ENCODE measurements at regions not wholly inside any gene's neighbourhood (a gene's known extent, or its start where the extent isn't known, plus 50 kb on each side); places are given as distances from the start of the nearest gene placed in this dataset.

DNA sequence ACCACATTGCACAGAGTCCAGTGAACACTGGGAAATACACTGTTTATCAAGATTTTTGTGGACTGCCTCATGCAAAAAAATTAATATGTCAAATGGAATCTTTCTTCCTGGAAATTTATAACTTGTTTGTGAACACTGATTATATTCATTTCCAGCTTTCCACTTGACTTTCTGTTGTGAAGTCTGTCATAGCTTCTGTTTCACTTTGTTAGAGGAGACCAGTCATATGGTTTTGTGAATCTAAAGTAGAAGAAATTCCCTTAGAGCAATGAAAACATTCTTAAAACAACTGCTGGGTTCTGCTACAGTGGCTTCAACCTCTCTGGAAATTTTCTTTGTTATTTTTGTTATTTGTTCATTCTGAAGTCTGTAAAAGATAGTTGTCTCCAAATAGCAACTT is 349.5 kb upstream of the NFE2L3 start:
- TF ChIP-seq, protein P1, sequence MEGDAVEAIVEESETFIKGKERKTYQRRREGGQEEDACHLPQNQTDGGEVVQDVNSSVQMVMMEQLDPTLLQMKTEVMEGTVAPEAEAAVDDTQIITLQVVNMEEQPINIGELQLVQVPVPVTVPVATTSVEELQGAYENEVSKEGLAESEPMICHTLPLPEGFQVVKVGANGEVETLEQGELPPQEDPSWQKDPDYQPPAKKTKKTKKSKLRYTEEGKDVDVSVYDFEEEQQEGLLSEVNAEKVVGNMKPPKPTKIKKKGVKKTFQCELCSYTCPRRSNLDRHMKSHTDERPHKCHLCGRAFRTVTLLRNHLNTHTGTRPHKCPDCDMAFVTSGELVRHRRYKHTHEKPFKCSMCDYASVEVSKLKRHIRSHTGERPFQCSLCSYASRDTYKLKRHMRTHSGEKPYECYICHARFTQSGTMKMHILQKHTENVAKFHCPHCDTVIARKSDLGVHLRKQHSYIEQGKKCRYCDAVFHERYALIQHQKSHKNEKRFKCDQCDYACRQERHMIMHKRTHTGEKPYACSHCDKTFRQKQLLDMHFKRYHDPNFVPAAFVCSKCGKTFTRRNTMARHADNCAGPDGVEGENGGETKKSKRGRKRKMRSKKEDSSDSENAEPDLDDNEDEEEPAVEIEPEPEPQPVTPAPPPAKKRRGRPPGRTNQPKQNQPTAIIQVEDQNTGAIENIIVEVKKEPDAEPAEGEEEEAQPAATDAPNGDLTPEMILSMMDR (IDR thresholded peaks at IDR 0.05; ENCODE audit: low read length, missing control alignments), result no peak
- H3K4me3 ChIP-seq (replicated peaks; ENCODE audit: low read depth, low read length), result no peak overlapping the region
- DNase-seq (ENCODE audit: low read depth), result no peak

DNA sequence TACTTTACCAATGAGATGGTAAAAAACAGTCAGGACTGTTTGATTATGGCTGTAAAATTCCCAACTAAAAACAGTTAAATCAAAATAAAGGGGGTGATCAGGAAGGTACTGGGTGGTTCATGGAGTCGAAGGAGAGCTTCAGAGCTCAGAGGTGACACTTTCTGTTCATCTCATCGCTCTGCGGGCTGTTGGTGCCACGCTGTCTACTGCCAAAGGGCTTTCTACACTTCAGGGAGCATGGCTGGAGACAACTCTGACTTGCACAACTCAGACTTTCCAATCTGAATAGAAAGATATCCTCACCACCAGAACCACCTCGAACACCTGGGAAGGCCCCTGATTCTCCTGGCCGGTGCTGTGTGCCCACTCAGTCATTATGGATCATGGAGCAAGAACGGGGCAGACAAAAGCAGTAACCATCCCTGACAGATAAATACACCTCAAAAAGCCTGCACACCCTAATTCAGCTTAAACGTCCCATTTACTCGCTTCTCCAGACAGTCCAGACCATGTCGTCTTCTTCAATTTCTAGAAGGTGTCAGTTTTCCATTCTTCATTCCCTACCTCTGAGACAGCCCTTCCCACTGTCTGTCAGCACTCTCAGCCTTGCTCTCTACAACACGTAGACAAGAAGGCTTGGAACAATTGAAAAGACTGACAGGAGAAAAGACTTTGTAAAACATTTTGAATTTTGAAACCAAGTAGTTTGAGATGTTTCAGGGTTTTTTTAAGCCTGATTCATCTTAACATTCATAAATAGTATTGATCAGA is 348.7 kb upstream of the NFE2L3 start:
- no peak overlapping the region for H3K4me3 ChIP-seq (replicated peaks; ENCODE audit: low read depth, low read length)
- TF ChIP-seq, protein P1 (IDR thresholded peaks at IDR 0.05; ENCODE audit: low read length, missing control alignments), result no peak
- no peak for DNase-seq (ENCODE audit: low read depth)

DNA sequence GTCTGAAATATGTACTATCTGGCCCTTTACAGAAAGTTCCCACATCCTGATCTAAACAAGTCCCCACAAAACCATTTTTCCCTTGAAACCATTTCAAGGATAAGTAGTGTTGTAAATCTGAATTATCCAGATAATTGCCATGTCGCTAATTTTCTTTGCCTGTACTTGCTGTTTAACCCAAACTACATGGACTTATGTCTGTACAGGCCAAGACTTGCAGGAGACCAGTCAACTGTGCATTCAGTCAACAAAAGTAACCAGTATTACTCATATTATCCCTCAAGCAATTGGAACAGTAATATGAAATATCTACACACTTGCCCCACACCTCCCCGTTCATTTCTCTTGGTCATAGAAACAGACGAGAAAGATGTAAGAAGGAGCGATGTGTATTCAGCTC is 347.8 kb upstream of the NFE2L3 start:
- H3K4me3 ChIP-seq (replicated peaks; ENCODE audit: low read depth, low read length), result no peak overlapping the region
- DNase-seq (ENCODE audit: low read depth), result no peak
- TF ChIP-seq, protein P1 (IDR thresholded peaks at IDR 0.05; ENCODE audit: low read length, missing control alignments), result no peak

DNA sequence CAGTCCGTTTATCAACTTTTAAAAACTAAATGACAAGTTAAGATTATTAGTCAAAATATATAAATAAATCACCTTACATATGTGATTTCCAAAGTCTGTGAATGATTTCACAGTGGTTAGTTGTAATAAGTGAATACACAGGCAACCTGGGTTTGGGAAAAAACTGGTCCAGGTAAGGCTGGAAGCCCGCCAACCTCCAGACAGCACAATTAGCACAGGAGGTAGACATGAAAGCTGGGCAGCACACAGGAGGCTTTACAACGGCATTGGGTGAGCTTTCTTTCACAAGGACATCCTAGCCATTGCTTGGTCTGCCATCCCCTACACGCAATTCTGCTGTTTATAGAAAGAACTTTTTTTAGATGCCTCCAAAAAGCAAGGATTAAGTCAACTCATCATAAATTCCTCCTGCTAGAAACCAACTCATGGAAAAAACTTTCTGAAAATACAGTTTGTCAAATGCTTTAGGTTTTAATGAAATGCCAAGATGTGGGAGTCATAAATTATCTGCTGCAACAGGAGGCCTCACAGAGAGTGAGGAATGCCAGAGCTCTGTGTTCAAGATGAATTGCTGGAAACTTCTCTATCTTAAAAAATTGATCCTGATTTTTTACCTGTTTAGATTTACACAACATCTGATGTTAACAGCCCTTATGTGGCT is 346.8 kb upstream of the NFE2L3 start:
- DNase-seq (ENCODE audit: low read depth), result peak; percentile 6
- H3K4me3 ChIP-seq (replicated peaks; ENCODE audit: low read depth, low read length), result no peak overlapping the region
- TF ChIP-seq, protein P1 (IDR thresholded peaks at IDR 0.05; ENCODE audit: low read length, missing control alignments), result no peak

DNA sequence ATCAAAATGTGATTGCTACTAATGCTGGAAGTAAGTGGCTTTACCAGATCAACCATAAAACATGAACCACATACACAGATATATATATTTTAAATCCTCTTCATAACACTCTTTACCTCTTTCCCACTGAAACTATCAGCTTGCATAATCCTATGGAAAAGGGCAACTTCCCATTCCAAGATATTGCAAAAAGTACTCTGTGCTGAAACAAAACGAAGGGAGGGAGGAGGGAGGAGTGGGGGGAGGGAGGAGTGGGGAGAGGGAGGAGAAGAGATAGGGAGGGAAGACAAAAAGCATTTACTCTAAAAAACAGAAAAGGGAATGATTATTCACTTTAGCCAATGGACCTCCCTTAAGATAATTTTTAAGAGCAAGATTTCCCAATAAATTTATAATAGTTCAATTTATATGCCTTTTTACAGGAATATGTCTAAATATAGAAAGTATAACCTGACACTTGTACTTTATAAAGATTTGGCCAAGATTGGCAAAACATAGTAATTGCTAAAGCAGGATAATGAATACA is 344.8 kb upstream of the NFE2L3 start:
- DNase-seq (ENCODE audit: low read depth), result no peak
- H3K4me3 ChIP-seq (replicated peaks; ENCODE audit: low read depth, low read length), result no peak overlapping the region
- TF ChIP-seq, protein P1 (IDR thresholded peaks at IDR 0.05; ENCODE audit: low read length, missing control alignments), result no peak

DNA sequence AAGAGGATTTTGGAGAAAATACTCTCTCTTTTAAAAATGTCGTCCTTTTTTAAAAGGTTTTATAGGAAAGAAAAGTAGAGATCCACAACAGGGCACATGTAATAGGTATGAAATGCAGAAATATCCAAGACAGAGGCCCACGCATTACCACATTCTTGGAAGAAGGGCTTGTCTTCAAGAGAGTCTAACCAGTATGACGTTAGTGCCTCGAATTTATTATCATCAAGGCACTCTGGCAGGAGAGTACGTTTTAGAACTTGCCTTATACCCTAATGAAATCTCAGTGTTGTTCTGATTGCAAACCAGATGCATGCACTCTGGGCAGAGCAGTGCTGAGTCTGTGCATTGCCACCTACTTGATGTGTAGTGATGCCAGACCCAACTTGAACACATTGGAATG is 342.6 kb upstream of the NFE2L3 start:
- TF ChIP-seq, protein P1 (IDR thresholded peaks at IDR 0.05; ENCODE audit: low read length, missing control alignments), result no peak
- DNase-seq (ENCODE audit: low read depth), result no peak
- H3K4me3 ChIP-seq (replicated peaks; ENCODE audit: low read depth, low read length), result no peak overlapping the region
